H1 (cell line): ENCODE measurements at regions not wholly inside any gene's neighbourhood (a gene's known extent, or its start where the extent isn't known, plus 50 kb on each side); places are given as distances from the start of the nearest gene placed in this dataset.

Experiments used
- CTCF ChIA-PET: fragments of 300-600 bp; sonication (Branson Sonifier 250); formaldehyde crosslinking; loops from one replicate; lab custom pipeline; 2021; ENCODE audit not compliant: partially characterized antibody; lab: Charles Lee
- POLR2A ChIA-PET: fragments of 300-600 bp; sonication (Branson Sonifier 250); formaldehyde crosslinking; loops from one replicate; lab custom pipeline; 2021; ENCODE audit warnings: inconsistent platforms; ENCODE audit not compliant: partially characterized antibody; lab: Charles Lee
- DNase-seq, 2 experiments: peaks; one replicate each; pipeline versions ENCODE4 v3.0.0 to v3.0.0-alpha.2; 2010 to 2022; ENCODE audit warnings: low spot score in 2 of 2, low read depth in 1 of 2, mixed read lengths in 1 of 2
- FAIRE-seq: peaks from 2 replicates; lab custom pipeline; 2011; peaks lifted over from hg19 to GRCh38; lab: Jason Lieb, UNC
- H2AFZ ChIP-seq: 2 replicates; pipeline ENCODE4 v1.8.1; 2012; ENCODE audit warnings: low read length, inconsistent platforms
- H2AK5ac ChIP-seq: 2 replicates; pipeline ENCODE4 v1.6.1; 2013; ENCODE audit warnings: low read depth, low read length
- H2BK120ac ChIP-seq: replicated peaks from 2 replicates; pipeline ENCODE3; 2013; ENCODE audit warnings: low read depth, low read length, inconsistent platforms
- H2BK12ac ChIP-seq: 2 replicates; pipeline ENCODE4 v1.6.1; 2013; ENCODE audit warnings: low read depth, low read length
- H2BK15ac ChIP-seq: 2 replicates; pipeline ENCODE4 v1.6.1; 2013; ENCODE audit warnings: low read length
- H2BK20ac ChIP-seq: 2 replicates; pipeline ENCODE4 v1.6.1; 2013; ENCODE audit warnings: low read length
- H2BK5ac ChIP-seq: 2 replicates; pipeline ENCODE4 v1.6.1; 2013; ENCODE audit warnings: low read depth, low read length
- H3K14ac ChIP-seq: 2 replicates; pipeline ENCODE4 v1.6.1; 2013; ENCODE audit warnings: inconsistent platforms; ENCODE audit not compliant: insufficient read length
- H3K18ac ChIP-seq: 2 replicates; pipeline ENCODE4 v1.6.1; 2013; ENCODE audit warnings: low read length; ENCODE audit errors: extremely low read depth
- H3K23ac ChIP-seq: 2 replicates; pipeline ENCODE4 v1.6.1; 2013; ENCODE audit warnings: inconsistent platforms; ENCODE audit not compliant: insufficient read length
- H3K23me2 ChIP-seq: 2 replicates; pipeline ENCODE4 v1.6.1; 2013; ENCODE audit warnings: low read depth, low read length
- H3K27ac ChIP-seq: 2 replicates; pipeline ENCODE4 v1.6.1; 2011; ENCODE audit warnings: low read depth, low read length, inconsistent platforms
- H3K27me3 ChIP-seq, 4 experiments: replicated peaks in 1 of 4; 1 replicate in 1 of 4; 2 replicates in 3 of 4; pipeline versions ENCODE4 v1.6.1 to v1.8.1; 2011 to 2013; ENCODE audit warnings: low read length in 3 of 4, mild to moderate bottlenecking in 3 of 4, inconsistent platforms in 2 of 4, mixed read lengths in 2 of 4, moderate library complexity in 1 of 4; ENCODE audit not compliant: control insufficient read depth in 3 of 4, insufficient read depth in 3 of 4; ENCODE audit errors: extremely low read depth in 1 of 4
- H3K36me3 ChIP-seq, 4 experiments: 2 replicates each; pipeline versions ENCODE4 v1.6.1 to v1.8.1; 2011 to 2013; ENCODE audit warnings: mild to moderate bottlenecking in 4 of 4, low read length in 3 of 4, moderate library complexity in 2 of 4, control low read depth in 1 of 4, inconsistent platforms in 1 of 4; ENCODE audit not compliant: insufficient read depth in 4 of 4, control insufficient read depth in 2 of 4
- H3K4ac ChIP-seq: replicated peaks from 2 replicates; pipeline ENCODE3; 2013; ENCODE audit warnings: low read length, low read depth, mixed read lengths, inconsistent platforms; ENCODE audit not compliant: insufficient read length
- H3K4me1 ChIP-seq, 4 experiments: replicated peaks in 1 of 4; 1 replicate in 1 of 4; 2 replicates in 3 of 4; pipeline versions ENCODE4 v1.6.1 to v1.8.1; 2011 to 2013; ENCODE audit warnings: low read length in 3 of 4, inconsistent platforms in 2 of 4, mixed read lengths in 1 of 4; ENCODE audit not compliant: insufficient read depth in 4 of 4, control insufficient read depth in 3 of 4
- H3K4me2 ChIP-seq, 2 experiments: 2 replicates each; pipeline versions ENCODE4 v1.6.1 to v1.8.1; 2011 to 2013; ENCODE audit warnings: low read depth in 2 of 2, low read length in 2 of 2, control low read depth in 1 of 2, inconsistent platforms in 1 of 2, mild to moderate bottlenecking in 1 of 2; ENCODE audit not compliant: insufficient read depth in 1 of 2
- H3K4me3 ChIP-seq, 4 experiments: fragments of 200-600, 300-600 bp in 1 of 4; sonication (generic), shearing (Covaris generic), sonication (Bioruptor Twin) in 1 of 4; 2 replicates each; pipeline versions ENCODE4 v1.5.1 to v1.8.1; 2011 to 2016; ENCODE audit warnings: low read length in 4 of 4, low read depth in 3 of 4, control low read depth in 2 of 4, inconsistent platforms in 2 of 4, mild to moderate bottlenecking in 2 of 4, mixed read lengths in 1 of 4, moderate library complexity in 1 of 4; ENCODE audit not compliant: insufficient read depth in 2 of 4; ENCODE audit errors: extremely low read depth in 1 of 4
- H3K56ac ChIP-seq: replicated peaks from 2 replicates; pipeline ENCODE3; 2013; ENCODE audit warnings: low read depth, mild to moderate bottlenecking, mixed read lengths, low read length, inconsistent platforms; ENCODE audit not compliant: insufficient read length
- H3K79me1 ChIP-seq: 2 replicates; pipeline ENCODE4 v1.6.1; 2013; ENCODE audit warnings: low read depth, low read length, control low read depth
- H3K79me2 ChIP-seq, 2 experiments: 2 replicates each; pipeline versions ENCODE4 v1.6.1 to v1.8.1; 2012 to 2013; ENCODE audit warnings: low read length in 2 of 2, mild to moderate bottlenecking in 2 of 2, inconsistent platforms in 1 of 2; ENCODE audit not compliant: insufficient read depth in 2 of 2, control insufficient read depth in 1 of 2
- H3K9ac ChIP-seq, 4 experiments: replicated peaks in 1 of 4; 1 replicate in 1 of 4; 2 replicates in 3 of 4; pipeline versions ENCODE4 v1.6.1 to v1.8.1; 2011 to 2013; ENCODE audit warnings: low read depth in 3 of 4, low read length in 3 of 4, control low read depth in 2 of 4, mild to moderate bottlenecking in 2 of 4, moderate library complexity in 2 of 4, inconsistent platforms in 1 of 4; ENCODE audit errors: extremely low read depth in 1 of 4
- H3K9me3 ChIP-seq, 2 experiments: 2 replicates each; pipeline versions ENCODE4 v1.6.1 to v1.8.1; 2012 to 2013; ENCODE audit warnings: mild to moderate bottlenecking in 2 of 2, moderate library complexity in 2 of 2, control low read depth in 1 of 2, inconsistent platforms in 1 of 2, low read depth in 1 of 2, low read length in 1 of 2, mixed read lengths in 1 of 2; ENCODE audit not compliant: insufficient read depth in 2 of 2
- H4K20me1 ChIP-seq, 2 experiments: replicated peaks in 1 of 2; 2 replicates each; pipeline versions ENCODE3 to v1.8.1; 2011 to 2013; ENCODE audit warnings: inconsistent platforms in 2 of 2, low read length in 2 of 2, mild to moderate bottlenecking in 1 of 2; ENCODE audit not compliant: insufficient read depth in 2 of 2, control insufficient read depth in 1 of 2
- H4K5ac ChIP-seq: 2 replicates; pipeline ENCODE4 v1.6.1; 2013; ENCODE audit warnings: low read length, low read depth, mixed read lengths, inconsistent platforms; ENCODE audit not compliant: insufficient read length
- H4K8ac ChIP-seq: 2 replicates; pipeline ENCODE4 v1.8.0; 2013; ENCODE audit warnings: mild to moderate bottlenecking, moderate library complexity, low read length, inconsistent platforms; ENCODE audit not compliant: insufficient read depth; ENCODE audit errors: extremely low read depth
- H4K91ac ChIP-seq: replicated peaks from 2 replicates; pipeline ENCODE3; 2013; ENCODE audit warnings: low read length, mixed read lengths, inconsistent platforms; ENCODE audit not compliant: insufficient read length
- BRCA1 ChIP-seq: IDR thresholded peaks from 2 replicates; pipeline ENCODE4 v1.6.1; 2012; ENCODE audit warnings: low read depth, low read length, improper control_type of control experiment
- CBX5 ChIP-seq: fragments of 300-800, 300-1000 bp; sonication (generic); IDR thresholded peaks from 2 replicates; pipeline ENCODE4 v1.7.1; 2016; ENCODE audit warnings: antibody characterized with exemption, low read length, low read depth
- CREB1 ChIP-seq: IDR thresholded peaks from 2 replicates; pipeline ENCODE4 v1.6.1; 2012; ENCODE audit warnings: inconsistent platforms
- EZH2 ChIP-seq: fragments of 200-600 bp; sonication (generic); IDR thresholded peaks from 2 replicates; pipeline ENCODE4 v1.7.1; 2012; ENCODE audit warnings: low read depth, mild to moderate bottlenecking, moderate library complexity, low read length, inconsistent platforms; ENCODE audit not compliant: severe bottlenecking
- HDAC2 ChIP-seq, 2 experiments: fragments of 300-600 bp in 1 of 2; sonication (generic) in 1 of 2; IDR thresholded peaks; 2 replicates each; pipeline ENCODE4 v1.6.1; 2011 to 2012; ENCODE audit warnings: low read depth in 2 of 2, low read length in 2 of 2, mild to moderate bottlenecking in 2 of 2, moderate library complexity in 2 of 2, borderline replicate concordance in 1 of 2, inconsistent platforms in 1 of 2
- MAFK ChIP-seq: IDR thresholded peaks from 2 replicates; pipeline ENCODE4 v1.6.1; 2012; ENCODE audit warnings: low read depth, mild to moderate bottlenecking, improper control_type of control experiment, low read length
- NRF1 ChIP-seq: IDR thresholded peaks from 2 replicates; pipeline ENCODE4 v1.6.1; 2011; ENCODE audit warnings: mild to moderate bottlenecking, low read depth, low read length, improper control_type of control experiment
- POLR2AphosphoS5 ChIP-seq: IDR thresholded peaks from 2 replicates; pipeline ENCODE4 v1.6.1; 2011; ENCODE audit warnings: low read depth, low read length
- POU5F1 ChIP-seq: IDR thresholded peaks from 2 replicates; pipeline ENCODE4 v1.6.1; 2011; ENCODE audit warnings: low read depth, mild to moderate bottlenecking, low read length, moderate library complexity
- RXRA ChIP-seq: IDR thresholded peaks from 2 replicates; pipeline ENCODE4 v1.6.1; 2011; ENCODE audit warnings: low read depth, mild to moderate bottlenecking, low read length, moderate library complexity; ENCODE audit not compliant: insufficient read depth
- SIRT6 ChIP-seq: IDR thresholded peaks from one replicate; pipeline ENCODE4 v1.7.1; 2012; ENCODE audit warnings: low read length, inconsistent platforms
- SIX5 ChIP-seq: IDR thresholded peaks from 2 replicates; pipeline ENCODE4 v1.6.1; 2011; ENCODE audit warnings: mild to moderate bottlenecking, low read depth, low read length
- TEAD4 ChIP-seq: IDR thresholded peaks from 2 replicates; pipeline ENCODE4 v1.6.1; 2012; ENCODE audit warnings: low read depth, low read length, inconsistent platforms, mixed read lengths
- YY1 ChIP-seq: IDR thresholded peaks from 2 replicates; pipeline ENCODE4 v1.6.1; 2011; ENCODE audit warnings: low read depth, mild to moderate bottlenecking, low read length
- ZNF274 ChIP-seq: IDR thresholded peaks from 2 replicates; pipeline ENCODE4 v1.7.0; 2012; ENCODE audit warnings: low read length, borderline replicate concordance; ENCODE audit errors: extremely low read depth
- WGBS, 2 experiments: shearing (Covaris generic) in 1 of 2; methylation state at CpG; one replicate each; pipeline versions ENCODE4 v1.1.6 to v1.1.7; 2013 to 2015; ENCODE audit warnings: low lambda C conversion rate in 2 of 2, mixed read lengths in 2 of 2, inconsistent platforms in 1 of 2, low coverage in 1 of 2, missing lambda C conversion rate in 1 of 2; ENCODE audit not compliant: insufficient replicate concordance in 2 of 2, insufficient coverage in 1 of 2, insufficient read length in 1 of 2; ENCODE audit errors: extremely low coverage in 1 of 2, missing lambda C conversion rate in 1 of 2; 5-methylcytosine and 5-hydroxymethylcytosine counted together
- TF ChIP-seq, protein P1 (sequence below): IDR thresholded peaks from 2 replicates; pipeline ENCODE4 v1.6.1; 2012; ENCODE audit warnings: inconsistent platforms

DNA sequence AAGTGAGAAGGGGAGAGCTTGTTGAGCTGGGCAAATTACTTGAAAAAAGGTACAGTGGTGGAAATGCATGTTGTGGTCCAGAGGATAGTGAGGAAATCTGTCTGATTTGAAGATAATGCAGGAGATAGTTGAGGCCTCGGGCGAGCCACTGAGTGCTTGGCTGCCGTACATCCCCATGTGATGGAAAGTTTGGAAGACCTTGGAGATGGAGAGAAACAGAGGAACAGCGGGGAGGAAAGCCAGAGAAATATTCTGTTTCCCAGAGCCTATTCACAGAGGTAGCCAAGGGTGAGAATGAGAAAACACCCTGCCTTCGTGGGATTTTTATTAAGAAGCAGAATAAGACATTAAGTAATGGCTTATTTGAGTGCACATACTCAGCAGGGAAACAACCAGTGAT is 498.2 kb downstream of the BCL11B start:
- ChIA-PET POLR2A (interaction anchor here (0.8 kb wide), 1 partner anchor 30 kb away, joined by 3 read pairs; no protein-coding TSS in a partner anchor), CTCF (interaction anchor here (1.3 kb wide), 1 partner anchor 45 kb away, joined by 3 read pairs; no protein-coding TSS in a partner anchor)
- Histone ChIP-seq H3K23me2 (no peaks in the 10 kb centered on the region), H2BK12ac (no peak overlapping the region), H4K8ac (no peak overlapping the region), H2BK15ac (no peak overlapping the region), H2BK20ac (no peak overlapping the region), H3K27ac (no peak overlapping the region), H3K4me1 (no peaks in the 10 kb centered on the region), H4K5ac (no peak overlapping the region), H3K18ac (no peak overlapping the region), H3K23ac (no peak overlapping the region), H3K56ac (no peak overlapping the region), H3K36me3 (no peaks in the 10 kb centered on the region), H2AFZ (no peak overlapping the region), H3K14ac (no peak overlapping the region), H3K27me3 (no peaks in the 10 kb centered on the region), H3K79me1 (no peaks in the 10 kb centered on the region), H2BK120ac (no peak overlapping the region), H3K9me3 (no peaks in the 10 kb centered on the region), H3K4ac (no peak overlapping the region), H3K9ac (no peak overlapping the region), H4K91ac (no peak overlapping the region), H4K20me1 (no peaks in the 10 kb centered on the region), H3K79me2 (no peaks in the 10 kb centered on the region), H2AK5ac (no peak overlapping the region), H3K4me3 (no peak overlapping the region), H2BK5ac (no peak overlapping the region), H3K4me2 (no peak overlapping the region)
- WGBS, 2 experiments = 95% methylated on average over 5 of the region's 5 CpGs; no CpG with 5 or more reads in 1 of the 2 experiments
- DNase-seq (no peak), FAIRE-seq (no peak)
- TF ChIP-seq MAFK = no peak
- no peak for TF ChIP-seq ZNF274
- no peak for TF ChIP-seq BRCA1
- TF ChIP-seq, protein P1, sequence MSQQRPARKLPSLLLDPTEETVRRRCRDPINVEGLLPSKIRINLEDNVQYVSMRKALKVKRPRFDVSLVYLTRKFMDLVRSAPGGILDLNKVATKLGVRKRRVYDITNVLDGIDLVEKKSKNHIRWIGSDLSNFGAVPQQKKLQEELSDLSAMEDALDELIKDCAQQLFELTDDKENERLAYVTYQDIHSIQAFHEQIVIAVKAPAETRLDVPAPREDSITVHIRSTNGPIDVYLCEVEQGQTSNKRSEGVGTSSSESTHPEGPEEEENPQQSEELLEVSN = no peak
- TF ChIP-seq RXRA = no peak
- TF ChIP-seq SIRT6 = no peak
- TF ChIP-seq TEAD4 = no peak
- no peak for TF ChIP-seq CBX5
- no peak for TF ChIP-seq SIX5
- no peak for TF ChIP-seq POLR2AphosphoS5
- no peak for TF ChIP-seq EZH2
- no peak for TF ChIP-seq NRF1
- TF ChIP-seq CREB1 = no peak
- TF ChIP-seq HDAC2 (IDR thresholded peaks at IDR 0.05; ENCODE audit: borderline replicate concordance in 1 of 2, low read depth in 2 of 2, low read length in 2 of 2) = no peak
- no peak for TF ChIP-seq POU5F1
- TF ChIP-seq YY1 = no peak
